ENCODE measurements at regions not wholly inside any gene's neighbourhood (a gene's known extent, or its start where the extent isn't known, plus 50 kb on each side); places are given as distances from the start of the nearest gene placed in this dataset.

- TF ChIP-seq CTCF (IDR thresholded peaks at IDR 0.05; ENCODE audit: poor library complexity) (no peak), EZH2 (IDR thresholded peaks at IDR 0.05; ENCODE audit: borderline replicate concordance) (no peak)
These were observed 677.7 kb upstream of the KLF4 start for GRCh38 chr9:108167136-108167900.
